ENCODE measurements at regions not wholly inside any gene's neighbourhood (a gene's known extent, or its start where the extent isn't known, plus 50 kb on each side); places are given as distances from the start of the nearest gene placed in this dataset.

DNA sequence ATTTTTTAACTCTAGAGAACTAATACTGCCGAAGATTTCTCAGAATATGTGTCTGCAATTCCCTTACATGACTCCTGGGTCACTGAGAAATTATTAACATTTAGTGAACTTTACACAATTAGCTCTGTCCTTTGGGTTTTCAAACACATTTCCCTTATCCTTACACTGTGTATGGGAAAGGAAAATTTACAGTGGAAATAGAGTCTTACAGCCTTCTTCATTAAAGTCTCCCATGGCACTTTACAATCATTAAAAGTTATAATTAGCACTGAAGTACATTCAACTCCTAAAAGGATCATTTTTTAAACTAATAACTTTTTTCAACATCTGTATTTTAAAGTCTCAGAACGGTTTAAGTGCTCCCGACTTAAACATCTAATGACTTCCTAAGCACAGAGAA is 627.5 kb upstream of the TYRP1 start:
- Histone ChIP-seq H3K36me3 (no peaks in the 10 kb centered on the region), H3K27me3 (no peaks in the 10 kb centered on the region), H3K4me1 (no peaks in the 10 kb centered on the region), H3K27ac (no peak overlapping the region), H3K9me3 (no peaks in the 10 kb centered on the region), H3K4me3 (no peak overlapping the region)
- 48 to 68% methylated on average over 3 of the region's 3 CpGs for WGBS, 2 donors
- TF ChIP-seq, protein P1, sequence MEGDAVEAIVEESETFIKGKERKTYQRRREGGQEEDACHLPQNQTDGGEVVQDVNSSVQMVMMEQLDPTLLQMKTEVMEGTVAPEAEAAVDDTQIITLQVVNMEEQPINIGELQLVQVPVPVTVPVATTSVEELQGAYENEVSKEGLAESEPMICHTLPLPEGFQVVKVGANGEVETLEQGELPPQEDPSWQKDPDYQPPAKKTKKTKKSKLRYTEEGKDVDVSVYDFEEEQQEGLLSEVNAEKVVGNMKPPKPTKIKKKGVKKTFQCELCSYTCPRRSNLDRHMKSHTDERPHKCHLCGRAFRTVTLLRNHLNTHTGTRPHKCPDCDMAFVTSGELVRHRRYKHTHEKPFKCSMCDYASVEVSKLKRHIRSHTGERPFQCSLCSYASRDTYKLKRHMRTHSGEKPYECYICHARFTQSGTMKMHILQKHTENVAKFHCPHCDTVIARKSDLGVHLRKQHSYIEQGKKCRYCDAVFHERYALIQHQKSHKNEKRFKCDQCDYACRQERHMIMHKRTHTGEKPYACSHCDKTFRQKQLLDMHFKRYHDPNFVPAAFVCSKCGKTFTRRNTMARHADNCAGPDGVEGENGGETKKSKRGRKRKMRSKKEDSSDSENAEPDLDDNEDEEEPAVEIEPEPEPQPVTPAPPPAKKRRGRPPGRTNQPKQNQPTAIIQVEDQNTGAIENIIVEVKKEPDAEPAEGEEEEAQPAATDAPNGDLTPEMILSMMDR (IDR thresholded peaks at IDR 0.05), result no peak
- DNase-seq, result no peak
- intact Hi-C loops (cut with DNase I), result no loop called here
- no peak for FAIRE-seq
- no peak for ATAC-seq

DNA sequence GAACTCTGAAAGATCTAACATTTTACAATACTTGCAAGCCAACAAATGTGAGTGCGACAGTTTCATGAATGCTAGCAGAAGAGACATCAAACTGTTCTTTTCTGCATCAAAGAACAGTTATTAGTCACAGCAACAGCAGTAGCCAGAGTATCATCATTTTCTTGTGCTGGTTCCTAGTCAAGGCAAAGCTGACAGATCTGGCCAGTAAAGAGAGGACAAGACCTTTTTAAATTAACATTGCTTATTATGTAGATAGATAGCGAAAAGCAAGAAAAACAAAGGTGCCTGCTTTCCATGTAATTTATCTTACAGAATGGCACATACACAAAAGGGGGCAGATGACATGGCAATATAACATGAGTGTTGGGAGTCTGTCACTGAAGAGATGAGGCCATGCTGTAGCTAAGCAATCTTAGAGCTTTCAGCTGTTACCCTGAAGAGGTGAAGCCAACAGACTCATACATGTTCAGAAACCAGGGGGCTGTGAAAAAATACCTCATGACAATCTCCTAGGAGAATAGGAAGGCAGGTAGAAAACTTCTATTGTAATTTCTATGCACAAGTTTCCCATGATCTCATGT is 626.6 kb upstream of the TYRP1 start:
- no peaks in the 10 kb centered on the region for H3K9me3 ChIP-seq
- ATAC-seq (no peak), FAIRE-seq (no peak), DNase-seq (no peak)
- no peaks in the 10 kb centered on the region for H3K36me3 ChIP-seq
- TF ChIP-seq, protein P1 (IDR thresholded peaks at IDR 0.05), result no peak
- H3K4me1 ChIP-seq, result no peaks in the 10 kb centered on the region
- no peak overlapping the region for H3K27ac ChIP-seq
- H3K4me3 ChIP-seq, result no peak overlapping the region
- H3K27me3 ChIP-seq, result no peaks in the 10 kb centered on the region
- intact Hi-C loops (cut with DNase I), result no loop called here
- WGBS, 2 donors, result 65 to 79% methylated on average over 2 of the region's 2 CpGs

DNA sequence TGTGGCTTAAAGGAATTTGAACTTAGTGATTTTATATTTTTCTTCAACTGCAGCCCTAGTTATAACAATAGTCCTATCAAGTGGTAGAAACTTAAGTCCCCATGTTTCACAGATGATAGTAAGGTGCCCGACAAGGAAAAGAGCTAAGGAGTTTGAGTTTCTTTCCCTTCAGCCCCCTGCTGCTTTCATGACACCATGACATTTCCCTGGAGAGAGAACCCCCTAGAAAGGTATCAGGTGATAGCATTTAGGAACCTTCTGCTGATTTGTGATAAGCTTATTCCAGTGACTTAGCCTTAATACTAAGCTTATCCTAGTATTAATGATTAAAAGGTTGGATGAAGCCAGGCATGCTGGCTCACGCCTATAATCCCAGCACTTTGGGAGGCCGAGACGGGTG is 623.8 kb upstream of the TYRP1 start:
- no peaks in the 10 kb centered on the region for H3K4me1 ChIP-seq
- DNase-seq, result no peak
- no peak overlapping the region for H3K27ac ChIP-seq
- intact Hi-C loops (cut with DNase I), result no loop called here
- H3K9me3 ChIP-seq, result no peaks in the 10 kb centered on the region
- no peak for ATAC-seq
- H3K36me3 ChIP-seq, result no peaks in the 10 kb centered on the region
- TF ChIP-seq, protein P1 (IDR thresholded peaks at IDR 0.05), result no peak
- no peaks in the 10 kb centered on the region for H3K27me3 ChIP-seq
- 55 to 76% methylated on average over 4 of the region's 4 CpGs for WGBS, 2 donors
- no peak overlapping the region for H3K4me3 ChIP-seq
- FAIRE-seq, result no peak

DNA sequence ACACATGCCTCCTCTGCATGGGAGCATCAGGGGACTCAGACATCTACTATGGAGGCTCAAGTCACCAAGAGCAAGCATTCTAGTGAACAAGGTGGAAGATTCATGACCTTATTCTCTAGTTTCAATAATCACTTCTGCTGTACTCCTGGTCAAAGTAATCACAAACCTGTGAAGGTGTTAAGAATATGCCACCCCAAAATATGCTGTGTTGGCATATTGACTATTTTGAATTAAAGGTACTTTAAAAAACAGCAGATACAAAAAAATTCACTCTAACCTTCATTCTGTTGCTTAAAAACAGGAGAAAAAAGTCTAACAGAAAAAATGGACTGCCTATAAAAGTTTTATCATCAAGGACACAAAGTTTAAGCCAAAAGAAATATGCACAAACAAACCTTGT is 607.8 kb upstream of the TYRP1 start:
- H3K27ac ChIP-seq, result no peak overlapping the region
- no peaks in the 10 kb centered on the region for H3K36me3 ChIP-seq
- H3K4me1 ChIP-seq, result no peaks in the 10 kb centered on the region
- TF ChIP-seq, protein P1 (IDR thresholded peaks at IDR 0.05), result no peak
- intact Hi-C loops (cut with DNase I), result no loop called here
- H3K27me3 ChIP-seq, result no peaks in the 10 kb centered on the region
- H3K9me3 ChIP-seq, result no peaks in the 10 kb centered on the region
- FAIRE-seq (no peak), DNase-seq (no peak), ATAC-seq (no peak)
- no peak overlapping the region for H3K4me3 ChIP-seq

DNA sequence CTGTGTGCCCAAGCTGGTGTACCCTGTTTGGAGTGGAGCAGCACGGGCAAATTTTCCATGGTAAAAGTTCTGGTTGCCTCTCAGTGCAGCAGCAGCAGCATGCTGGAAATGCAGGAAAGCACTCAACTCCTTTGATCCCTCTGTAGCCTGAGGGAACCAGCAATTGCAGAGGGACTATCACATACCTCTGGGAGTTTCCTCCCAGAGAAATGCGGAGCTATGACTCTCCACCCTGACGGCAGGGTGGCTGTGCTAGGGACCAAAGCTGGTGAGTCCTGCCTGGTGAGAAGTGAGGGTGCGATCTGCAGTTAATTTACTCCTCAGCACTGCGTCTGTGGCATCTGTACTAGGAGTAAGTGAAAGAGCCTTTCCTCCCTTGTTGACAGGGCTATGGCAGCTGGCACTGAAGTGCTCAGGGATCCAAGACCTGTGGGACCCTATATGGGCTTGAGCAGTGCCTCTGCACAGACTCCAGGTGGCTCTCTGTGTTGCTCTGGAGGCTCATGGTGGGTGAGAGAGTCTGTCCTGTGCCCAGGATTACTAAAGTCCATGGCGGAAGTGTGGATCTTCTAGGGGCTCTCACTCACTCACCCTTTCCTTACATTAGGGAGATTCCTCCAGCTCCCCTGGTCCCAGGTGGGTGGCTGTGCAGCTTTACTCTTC is 601.2 kb upstream of the TYRP1 start:
- H3K27me3 ChIP-seq, result no peaks in the 10 kb centered on the region
- no peak overlapping the region for H3K27ac ChIP-seq
- no peaks in the 10 kb centered on the region for H3K4me1 ChIP-seq
- intact Hi-C loops (cut with DNase I), result no loop called here
- no peak for FAIRE-seq
- H3K36me3 ChIP-seq, result no peaks in the 10 kb centered on the region
- H3K4me3 ChIP-seq, result no peak overlapping the region
- WGBS, 2 donors, result 59 to 69% methylated on average over 6 of the region's 6 CpGs
- TF ChIP-seq, protein P1 (IDR thresholded peaks at IDR 0.05), result no peak
- DNase-seq, result no peak
- ATAC-seq, result no peak
- H3K9me3 ChIP-seq, result no peaks in the 10 kb centered on the region

Data from pancreas (tissue), 10 donors.